ENCODE measurements at regions not wholly inside any gene's neighbourhood (a gene's known extent, or its start where the extent isn't known, plus 50 kb on each side); places are given as distances from the start of the nearest gene placed in this dataset.

GRCh38 chr7:52723606-52724005, 311.8 kb upstream of the POM121L12 start:
- TF ChIP-seq EZH2 (IDR thresholded peaks at IDR 0.05) = no peak
- no peak for TF ChIP-seq CTCF (IDR thresholded peaks at IDR 0.05)
- TF ChIP-seq EZH2phosphoT487 (IDR thresholded peaks at IDR 0.05) = no peak

Measured in neural progenitor cell (in vitro differentiated cells).